PC-3 (cell line): ENCODE measurements at regions not wholly inside any gene's neighbourhood (a gene's known extent, or its start where the extent isn't known, plus 50 kb on each side); places are given as distances from the start of the nearest gene placed in this dataset.

Experiments used
- EZH2 ChIP-seq: fragments of 300-600 bp; sonication (generic); IDR thresholded peaks from one replicate; pipeline ENCODE4 v1.6.1; 2017; ENCODE audit warnings: antibody characterized with exemption, mild to moderate bottlenecking, low read length; ENCODE audit not compliant: unreplicated experiment
- EZH2phosphoT487 ChIP-seq: fragments of 300-600 bp; sonication (generic); IDR thresholded peaks from 2 replicates; pipeline ENCODE4 v1.6.1; 2018; ENCODE audit warnings: mild to moderate bottlenecking, antibody characterized with exemption, low read length, borderline replicate concordance
- TF ChIP-seq, protein P1 (sequence below): fragments of 300-600 bp; sonication (generic); conservative IDR thresholded peaks from 2 replicates; pipeline ENCODE4 v1.5.1; 2017; ENCODE audit warnings: antibody characterized with exemption, low read depth, mild to moderate bottlenecking, low read length

DNA sequence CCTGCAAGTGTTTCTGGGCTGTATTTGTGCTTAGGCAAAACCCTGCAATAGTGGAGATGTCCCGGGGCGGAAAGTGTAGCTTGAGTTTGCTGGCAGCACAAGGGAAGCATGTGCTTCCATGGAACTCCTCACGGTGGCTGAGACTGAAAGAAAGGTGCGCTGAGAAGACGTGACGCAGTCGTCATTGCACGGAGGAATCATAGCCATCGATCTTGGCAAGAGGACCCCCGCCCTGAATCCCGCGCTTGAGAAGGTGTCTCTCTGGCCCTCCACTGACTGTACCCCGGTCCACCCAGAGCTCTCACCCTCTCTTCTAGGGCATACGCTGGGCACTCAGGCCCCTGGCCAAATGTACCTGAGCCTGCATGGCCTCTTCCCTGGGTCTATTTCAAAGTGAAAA lies 1081.8 kb upstream of the DEFB115 start:
- TF ChIP-seq, protein P1, sequence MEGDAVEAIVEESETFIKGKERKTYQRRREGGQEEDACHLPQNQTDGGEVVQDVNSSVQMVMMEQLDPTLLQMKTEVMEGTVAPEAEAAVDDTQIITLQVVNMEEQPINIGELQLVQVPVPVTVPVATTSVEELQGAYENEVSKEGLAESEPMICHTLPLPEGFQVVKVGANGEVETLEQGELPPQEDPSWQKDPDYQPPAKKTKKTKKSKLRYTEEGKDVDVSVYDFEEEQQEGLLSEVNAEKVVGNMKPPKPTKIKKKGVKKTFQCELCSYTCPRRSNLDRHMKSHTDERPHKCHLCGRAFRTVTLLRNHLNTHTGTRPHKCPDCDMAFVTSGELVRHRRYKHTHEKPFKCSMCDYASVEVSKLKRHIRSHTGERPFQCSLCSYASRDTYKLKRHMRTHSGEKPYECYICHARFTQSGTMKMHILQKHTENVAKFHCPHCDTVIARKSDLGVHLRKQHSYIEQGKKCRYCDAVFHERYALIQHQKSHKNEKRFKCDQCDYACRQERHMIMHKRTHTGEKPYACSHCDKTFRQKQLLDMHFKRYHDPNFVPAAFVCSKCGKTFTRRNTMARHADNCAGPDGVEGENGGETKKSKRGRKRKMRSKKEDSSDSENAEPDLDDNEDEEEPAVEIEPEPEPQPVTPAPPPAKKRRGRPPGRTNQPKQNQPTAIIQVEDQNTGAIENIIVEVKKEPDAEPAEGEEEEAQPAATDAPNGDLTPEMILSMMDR = no peak
- no peak for TF ChIP-seq EZH2phosphoT487
- no peak for TF ChIP-seq EZH2
